ENCODE measurements at regions not wholly inside any gene's neighbourhood (a gene's known extent, or its start where the extent isn't known, plus 50 kb on each side); places are given as distances from the start of the nearest gene placed in this dataset.

- H3K4me3 ChIP-seq (replicated peaks; ENCODE audit: low read depth, low read length) = no peak overlapping the region
- peak; percentile 20 for DNase-seq (ENCODE audit: extremely low read depth, low read depth)
- TF ChIP-seq, protein P1, sequence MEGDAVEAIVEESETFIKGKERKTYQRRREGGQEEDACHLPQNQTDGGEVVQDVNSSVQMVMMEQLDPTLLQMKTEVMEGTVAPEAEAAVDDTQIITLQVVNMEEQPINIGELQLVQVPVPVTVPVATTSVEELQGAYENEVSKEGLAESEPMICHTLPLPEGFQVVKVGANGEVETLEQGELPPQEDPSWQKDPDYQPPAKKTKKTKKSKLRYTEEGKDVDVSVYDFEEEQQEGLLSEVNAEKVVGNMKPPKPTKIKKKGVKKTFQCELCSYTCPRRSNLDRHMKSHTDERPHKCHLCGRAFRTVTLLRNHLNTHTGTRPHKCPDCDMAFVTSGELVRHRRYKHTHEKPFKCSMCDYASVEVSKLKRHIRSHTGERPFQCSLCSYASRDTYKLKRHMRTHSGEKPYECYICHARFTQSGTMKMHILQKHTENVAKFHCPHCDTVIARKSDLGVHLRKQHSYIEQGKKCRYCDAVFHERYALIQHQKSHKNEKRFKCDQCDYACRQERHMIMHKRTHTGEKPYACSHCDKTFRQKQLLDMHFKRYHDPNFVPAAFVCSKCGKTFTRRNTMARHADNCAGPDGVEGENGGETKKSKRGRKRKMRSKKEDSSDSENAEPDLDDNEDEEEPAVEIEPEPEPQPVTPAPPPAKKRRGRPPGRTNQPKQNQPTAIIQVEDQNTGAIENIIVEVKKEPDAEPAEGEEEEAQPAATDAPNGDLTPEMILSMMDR (IDR thresholded peaks at IDR 0.05; ENCODE audit: low read depth, low read length, missing control alignments) = no peak
These were observed 79.9 kb upstream of the PCDH18 start for GRCh38 chr4:137611998-137612700.

- no peak overlapping the region for H3K4me3 ChIP-seq (replicated peaks; ENCODE audit: low read depth, low read length)
- DNase-seq (ENCODE audit: extremely low read depth, low read depth) = peak; percentile 22
- TF ChIP-seq, protein P1 (IDR thresholded peaks at IDR 0.05; ENCODE audit: low read depth, low read length, missing control alignments) = peak; percentile 60
These were observed 78.7 kb upstream of the PCDH18 start for GRCh38 chr4:137610960-137611359.

DNA sequence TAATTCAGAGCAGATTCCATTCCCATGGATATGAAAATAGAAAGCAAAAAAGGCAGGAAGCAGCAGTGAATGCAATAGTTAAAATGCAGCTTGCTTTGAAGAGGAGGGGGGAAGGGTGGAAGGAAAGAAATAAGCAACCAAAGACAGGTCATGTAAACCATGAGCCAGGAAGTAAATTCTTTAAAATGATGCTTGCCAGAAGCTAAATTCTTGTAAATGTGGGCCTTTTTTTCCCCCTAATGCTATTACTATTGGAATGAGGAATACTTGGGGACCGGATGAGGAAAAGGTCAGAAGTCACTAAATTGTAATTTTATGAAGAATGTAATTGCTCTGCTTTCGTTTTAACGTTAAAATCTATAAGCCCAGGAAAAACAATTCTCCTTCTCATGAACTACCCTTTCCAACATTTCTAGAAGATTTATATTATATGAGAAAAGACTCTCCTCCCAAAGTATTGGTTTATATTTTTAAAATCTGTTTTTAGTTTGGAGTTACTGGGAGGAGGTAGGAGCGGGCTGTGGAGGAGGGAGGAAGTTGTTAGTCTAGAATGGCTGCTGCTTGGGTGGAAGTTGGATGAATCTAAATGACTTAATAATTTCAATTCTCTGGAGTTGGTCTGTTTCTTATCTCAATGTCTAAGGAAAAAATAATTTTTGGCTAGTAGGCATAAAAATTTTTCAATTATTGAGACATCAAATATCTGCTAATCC, 77.6 kb upstream of the PCDH18 start:
- DNase-seq (ENCODE audit: extremely low read depth, low read depth) = peak; percentile 83
- TF ChIP-seq, protein P1 (IDR thresholded peaks at IDR 0.05; ENCODE audit: low read depth, low read length, missing control alignments) = no peak
- peak overlapping the region; percentile 6; the same call in 1 of the 2 replicates for H3K4me3 ChIP-seq (replicated peaks; ENCODE audit: low read depth, low read length)

GRCh38 chr4:137608085-137608484, 75.8 kb upstream of the PCDH18 start:
- TF ChIP-seq, protein P1 (IDR thresholded peaks at IDR 0.05; ENCODE audit: low read depth, low read length, missing control alignments) = no peak
- peak; percentile 6 for DNase-seq (ENCODE audit: extremely low read depth, low read depth)
- no peak overlapping the region for H3K4me3 ChIP-seq (replicated peaks; ENCODE audit: low read depth, low read length)

DNA sequence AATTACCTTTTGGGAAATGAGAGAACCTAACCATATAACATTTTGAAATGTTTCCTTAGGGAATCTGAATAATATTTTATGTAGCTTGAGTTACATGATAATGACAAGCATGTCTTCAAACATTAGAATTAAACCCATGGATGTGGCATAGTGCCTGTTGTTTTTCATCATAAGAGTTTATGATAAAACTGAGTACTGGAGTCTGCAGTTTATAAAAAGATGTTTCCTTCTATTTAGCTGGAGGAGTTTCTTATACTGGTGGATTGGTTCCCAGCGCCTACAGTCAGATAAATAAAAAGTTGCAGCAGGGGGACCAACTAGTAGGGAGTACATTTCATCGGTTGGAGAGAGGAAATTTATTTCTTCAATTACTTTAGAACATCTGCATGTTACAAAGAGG, 70.1 kb upstream of the PCDH18 start:
- no peak overlapping the region for H3K4me3 ChIP-seq (replicated peaks; ENCODE audit: low read depth, low read length)
- DNase-seq (ENCODE audit: extremely low read depth, low read depth) = no peak
- TF ChIP-seq, protein P1 (IDR thresholded peaks at IDR 0.05; ENCODE audit: low read depth, low read length, missing control alignments) = no peak

DNA sequence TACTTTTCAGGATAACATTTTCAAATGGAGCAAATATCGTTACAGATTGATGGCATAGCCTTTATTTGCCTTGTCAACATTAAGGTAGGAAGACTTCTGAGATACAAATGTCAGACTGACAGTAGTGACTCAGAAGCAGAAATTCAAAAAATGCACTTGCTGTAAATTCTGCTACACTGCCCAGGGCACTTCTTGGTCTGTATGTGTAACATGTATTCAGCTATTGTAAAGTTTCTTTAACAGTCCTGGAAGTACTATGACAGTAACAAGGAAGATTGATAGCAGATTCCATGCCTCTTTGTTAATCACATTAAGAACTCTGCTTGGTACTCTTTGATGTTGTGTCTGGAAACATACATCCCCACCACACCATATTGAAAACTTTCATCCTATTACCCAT, 69.6 kb upstream of the PCDH18 start:
- TF ChIP-seq, protein P1 (IDR thresholded peaks at IDR 0.05; ENCODE audit: low read depth, low read length, missing control alignments) = no peak
- DNase-seq (ENCODE audit: extremely low read depth, low read depth) = no peak
- H3K4me3 ChIP-seq (replicated peaks; ENCODE audit: low read depth, low read length) = no peak overlapping the region
